ENCODE measurements at regions not wholly inside any gene's neighbourhood (a gene's known extent, or its start where the extent isn't known, plus 50 kb on each side); places are given as distances from the start of the nearest gene placed in this dataset.

DNA sequence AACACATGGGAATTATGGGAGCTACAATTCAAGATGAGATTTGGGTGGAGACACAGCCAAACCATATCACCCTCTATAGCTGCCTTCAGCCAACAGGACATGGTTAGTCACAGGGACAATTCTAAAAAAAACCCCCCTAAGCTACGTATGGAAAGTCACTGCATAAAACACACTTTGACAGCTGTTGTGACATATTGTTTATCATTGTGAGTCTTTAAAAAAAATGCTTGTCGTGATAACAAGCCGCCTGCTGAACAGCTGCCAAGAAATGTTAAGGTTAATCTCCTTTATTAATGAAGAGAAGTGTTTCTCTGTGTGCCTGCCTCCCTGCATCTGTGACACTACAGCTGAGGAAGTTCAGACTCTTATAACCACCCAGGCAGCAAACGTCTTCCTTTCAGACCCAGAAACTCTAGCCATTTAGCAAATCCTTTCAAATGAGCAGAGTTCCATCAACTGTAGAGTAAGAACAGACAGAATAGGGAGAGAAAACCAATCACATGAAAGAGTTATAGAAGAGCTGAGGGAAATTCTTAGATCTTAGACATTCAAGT, 1459.6 kb upstream of the TMEM132C start:
- no peak for DNase-seq

DNA sequence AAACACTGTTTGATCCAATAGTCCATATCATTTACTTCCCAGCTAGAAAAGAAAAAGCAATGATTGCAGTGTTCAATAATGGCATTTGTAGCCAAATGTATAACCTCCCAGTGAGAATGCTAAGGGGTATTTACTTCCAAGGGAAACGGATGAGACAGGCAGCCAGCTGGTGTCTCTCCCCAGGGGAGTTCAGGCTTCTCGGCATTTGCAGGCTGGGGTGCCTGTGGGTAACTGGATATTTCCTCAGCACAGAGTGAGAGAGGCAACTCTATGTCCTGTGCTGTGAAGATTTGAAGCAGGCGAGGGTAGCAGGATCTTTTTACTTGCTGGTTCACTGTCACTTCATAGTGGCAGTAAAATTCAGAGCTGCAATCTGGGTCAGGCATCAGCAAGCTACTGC, 1455.6 kb upstream of the TMEM132C start:
- no peak for DNase-seq

GRCh38 chr12:126819554-126819953, 1447.4 kb upstream of the TMEM132C start:
- DNase-seq = no peak

GRCh38 chr12:126830778-126831680, 1435.9 kb upstream of the TMEM132C start:
- no peak for DNase-seq

DNA sequence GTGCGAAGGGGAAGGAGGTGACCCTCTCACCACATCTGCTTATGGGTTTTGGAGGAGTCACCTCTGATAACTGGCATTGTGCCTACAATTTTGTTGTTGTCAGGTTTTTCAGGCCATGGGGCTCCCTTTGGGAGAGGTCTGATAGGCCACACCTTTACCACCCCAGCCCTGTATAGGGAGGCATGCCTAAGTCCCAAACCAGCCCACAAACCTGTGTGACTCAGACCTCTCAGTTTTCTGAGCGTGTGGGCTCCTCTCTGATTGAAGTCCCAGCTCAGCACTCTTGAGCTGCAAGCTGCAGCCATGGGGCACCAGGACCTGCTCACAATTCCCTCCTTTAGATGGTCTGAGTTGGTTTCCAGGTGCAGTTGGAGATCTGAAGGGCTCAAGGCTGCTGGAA, 1429.3 kb upstream of the TMEM132C start:
- no peak for DNase-seq

DNA sequence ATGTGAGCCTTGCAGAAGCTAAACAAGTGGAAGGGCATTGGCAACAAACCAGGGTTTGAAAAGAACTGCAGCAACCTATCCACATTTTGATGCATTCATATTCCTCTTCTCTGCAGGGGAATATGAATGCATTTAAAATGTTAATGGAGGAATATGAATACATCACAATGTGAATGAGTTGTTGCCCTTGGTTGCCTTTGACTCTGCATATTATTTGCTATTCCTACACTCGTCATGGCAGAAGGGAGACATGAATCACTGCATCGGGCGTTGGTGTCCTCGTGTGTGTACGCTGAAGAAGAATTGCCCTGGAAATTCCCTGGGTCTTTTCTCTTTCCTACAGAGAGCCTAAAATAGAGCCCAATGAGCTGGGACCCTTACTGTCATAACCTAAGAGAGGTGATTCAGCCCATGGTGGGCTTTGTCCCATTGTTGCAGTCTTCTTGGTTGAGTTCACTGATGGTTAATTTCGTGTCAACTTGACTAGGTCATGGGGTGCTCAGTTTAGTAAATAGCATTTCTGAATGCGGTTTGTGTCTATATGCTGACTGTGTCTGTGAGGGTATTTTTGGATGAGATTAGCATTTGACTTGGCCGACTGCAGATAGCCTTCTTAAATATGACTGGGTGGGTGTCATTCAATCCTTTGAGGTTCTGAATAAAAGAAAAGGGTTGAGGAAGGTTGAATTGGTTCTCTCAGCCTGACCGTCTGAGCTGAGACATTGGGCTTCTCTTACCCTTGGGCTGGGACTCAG, 1422.9 kb upstream of the TMEM132C start:
- DNase-seq = no peak

DNA sequence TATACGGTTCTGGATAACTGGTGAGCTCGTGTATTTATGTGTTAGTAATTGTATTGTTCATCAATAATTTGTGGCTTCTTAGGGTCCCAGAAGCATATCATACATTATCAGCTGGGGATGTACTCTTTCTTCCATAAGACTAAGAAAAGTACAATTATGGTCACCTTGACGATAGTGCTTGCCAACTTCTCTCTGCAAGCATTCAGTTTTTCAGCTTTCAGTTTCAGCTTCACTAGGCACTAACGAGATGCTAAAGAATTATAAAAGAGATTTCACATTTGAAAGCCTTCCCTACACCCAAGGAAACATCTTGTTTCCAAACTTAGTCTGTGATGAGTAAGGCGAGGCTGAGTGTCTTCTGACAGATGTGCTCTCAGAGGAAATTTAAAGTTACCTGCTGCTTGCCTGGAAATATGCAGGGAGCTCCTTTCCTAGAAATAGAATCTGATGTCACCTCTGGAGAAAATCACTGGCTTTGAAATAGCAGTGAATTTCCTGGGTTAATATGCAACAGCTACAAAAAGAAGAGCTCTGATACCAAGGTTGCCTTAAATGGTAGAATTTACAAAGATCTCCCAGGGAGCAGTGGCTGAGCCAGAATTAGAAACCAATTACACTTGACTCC, 1419.9 kb upstream of the TMEM132C start:
- no peak for DNase-seq

DNA sequence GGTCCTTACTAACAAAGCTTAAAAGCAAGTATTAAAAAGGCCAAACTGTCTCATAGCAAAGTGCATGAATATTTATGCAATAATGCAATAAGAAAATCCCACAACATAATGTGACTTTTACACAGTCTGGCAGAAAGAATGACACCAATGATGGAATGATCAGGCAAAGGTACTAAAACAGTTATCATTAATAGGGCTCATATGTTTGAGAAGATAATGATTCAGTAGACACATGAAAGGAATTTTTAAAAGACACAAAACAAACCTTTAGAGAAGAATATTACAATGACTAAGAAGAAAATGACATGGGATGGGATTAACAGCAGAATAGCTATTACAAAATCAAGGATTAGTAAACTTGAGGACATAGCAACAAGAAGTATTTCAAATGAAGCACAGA, 1411.2 kb upstream of the TMEM132C start:
- no peak for DNase-seq

DNA sequence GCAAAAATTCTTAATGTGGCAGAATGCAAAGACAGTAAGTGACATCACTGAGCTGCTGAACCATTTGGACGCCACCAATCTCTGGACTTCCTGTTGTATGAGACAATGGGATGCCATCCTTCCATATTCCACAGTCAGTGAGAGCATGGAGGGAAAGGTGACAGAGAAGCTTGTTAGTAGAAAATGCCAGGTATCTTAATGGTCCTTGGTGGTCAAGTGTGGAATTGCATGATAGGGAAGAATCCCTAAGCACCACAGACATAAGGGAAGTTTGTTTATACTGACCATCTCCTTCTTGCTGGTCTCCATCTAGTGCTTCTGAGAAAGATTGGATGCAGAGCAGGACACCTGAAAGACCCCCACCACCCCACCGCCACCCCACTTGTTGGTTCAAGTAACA, 1410.0 kb upstream of the TMEM132C start:
- DNase-seq = no peak

- no peak for DNase-seq
These were observed 1408.4 kb upstream of the TMEM132C start for GRCh38 chr12:126858560-126858959.

- no peak for DNase-seq
These were observed 1406.8 kb upstream of the TMEM132C start for GRCh38 chr12:126860210-126860609.

DNA sequence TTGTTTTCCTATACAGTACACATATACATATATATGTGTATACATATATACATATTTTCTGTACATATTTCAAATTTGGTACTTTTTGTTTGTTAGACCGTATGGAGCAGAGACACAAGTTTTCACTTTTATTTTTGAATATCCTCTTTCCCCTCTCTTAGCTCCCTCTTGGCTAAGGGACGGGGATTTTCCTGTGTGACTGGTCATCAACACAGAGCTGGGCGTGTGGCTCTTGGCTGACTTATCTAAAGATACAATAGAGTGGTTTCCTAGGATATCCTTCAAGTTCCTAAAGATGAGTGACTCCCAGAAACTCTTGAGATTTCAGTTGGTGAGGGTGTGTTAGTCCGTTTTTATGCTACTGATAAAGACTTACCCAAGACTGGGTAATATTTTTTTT, 1404.5 kb upstream of the TMEM132C start:
- DNase-seq = no peak

DNA sequence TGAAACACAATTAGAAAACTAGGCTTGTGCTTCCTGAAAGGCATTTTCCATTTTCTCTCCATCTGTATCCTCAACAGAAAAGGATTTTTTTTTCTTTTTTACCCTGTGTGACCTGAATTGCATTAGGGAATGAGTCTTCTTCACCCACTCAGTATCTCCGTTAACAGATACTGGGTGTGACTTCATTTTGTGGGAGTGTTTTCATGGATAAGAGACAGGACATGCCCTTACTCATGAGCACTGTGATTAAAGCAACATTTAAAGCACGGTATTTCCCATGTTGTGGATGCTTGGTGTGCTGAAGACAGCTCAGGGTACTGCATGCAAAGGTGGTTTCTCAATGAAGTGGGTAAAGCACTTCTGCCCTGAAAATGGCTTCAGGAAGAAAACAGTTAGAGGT, 1397.3 kb upstream of the TMEM132C start:
- DNase-seq = no peak

- no peak for DNase-seq
These were observed 1393.3 kb upstream of the TMEM132C start for GRCh38 chr12:126873701-126874100.

DNA sequence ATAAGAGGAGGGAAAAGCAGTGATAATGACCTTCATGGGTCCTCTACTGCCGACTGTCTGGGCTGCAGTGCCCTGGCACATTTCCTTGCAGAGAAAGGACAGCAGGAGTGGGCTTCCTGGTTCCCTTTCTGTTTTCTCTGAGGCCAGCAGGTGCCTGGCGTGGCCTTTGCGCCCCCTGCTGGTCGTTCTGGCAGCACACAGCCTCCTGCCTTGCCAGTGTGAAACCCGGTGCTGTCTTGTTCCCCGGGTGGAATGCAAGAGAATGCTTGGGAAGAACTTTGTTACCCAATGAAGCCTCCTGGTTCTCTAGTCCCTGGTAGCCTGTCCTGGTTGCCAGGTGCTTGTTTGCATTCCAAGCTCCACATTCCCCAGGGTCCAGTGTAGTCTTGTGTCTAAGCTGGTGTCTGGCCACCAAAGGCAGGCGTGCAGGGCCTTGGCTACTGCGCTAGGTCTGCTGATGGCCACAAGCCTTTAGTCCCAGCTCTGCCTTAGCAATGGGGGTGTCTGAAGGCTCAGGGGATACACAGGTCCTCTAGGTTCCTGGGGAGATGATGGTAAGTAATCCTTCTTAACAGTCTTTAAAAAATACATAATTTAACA, 1392.4 kb upstream of the TMEM132C start:
- peak; percentile 46 for DNase-seq

DNA sequence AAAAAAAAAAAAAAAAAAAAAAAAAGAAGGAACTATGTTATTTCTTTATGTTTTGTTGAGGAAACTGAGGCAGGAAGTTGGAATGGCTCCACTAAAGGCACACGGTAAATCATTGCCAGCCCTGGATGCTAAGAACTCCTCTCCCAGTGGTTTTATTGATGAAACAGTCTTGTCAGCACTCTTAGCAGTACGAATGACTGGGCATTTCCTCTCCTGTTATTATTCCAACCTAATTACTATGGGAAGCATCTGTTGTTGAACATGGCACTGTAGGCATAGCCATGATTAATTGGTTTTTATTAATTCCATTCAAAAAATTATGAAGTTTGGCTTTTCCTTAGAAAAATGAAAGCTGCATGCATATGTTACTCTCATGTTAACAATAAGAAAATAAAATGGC, 1387.1 kb upstream of the TMEM132C start:
- DNase-seq = no peak

GRCh38 chr12:126883697-126884096, 1383.3 kb upstream of the TMEM132C start:
- DNase-seq = no peak

DNA sequence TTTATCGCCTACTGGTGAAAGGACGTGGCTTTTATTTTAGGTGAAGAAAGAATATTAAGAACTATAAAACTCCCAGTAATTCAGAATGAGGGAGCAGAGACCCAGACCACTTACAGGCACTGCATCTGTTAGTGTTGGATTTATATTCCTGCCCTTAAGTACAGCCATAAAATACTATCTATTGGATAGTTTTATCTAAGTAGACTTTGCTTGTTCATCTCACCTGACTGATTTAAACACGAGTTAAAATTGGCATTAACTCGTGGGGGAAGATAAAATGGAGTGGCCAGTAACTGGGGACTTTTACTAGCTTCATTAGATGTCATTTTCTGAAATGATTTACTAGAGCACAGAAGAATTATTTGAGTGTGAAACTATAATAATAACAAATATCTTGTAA, 1377.5 kb upstream of the TMEM132C start:
- no peak for DNase-seq

- DNase-seq = no peak
These were observed 1376.9 kb upstream of the TMEM132C start for GRCh38 chr12:126890097-126890496.

DNA sequence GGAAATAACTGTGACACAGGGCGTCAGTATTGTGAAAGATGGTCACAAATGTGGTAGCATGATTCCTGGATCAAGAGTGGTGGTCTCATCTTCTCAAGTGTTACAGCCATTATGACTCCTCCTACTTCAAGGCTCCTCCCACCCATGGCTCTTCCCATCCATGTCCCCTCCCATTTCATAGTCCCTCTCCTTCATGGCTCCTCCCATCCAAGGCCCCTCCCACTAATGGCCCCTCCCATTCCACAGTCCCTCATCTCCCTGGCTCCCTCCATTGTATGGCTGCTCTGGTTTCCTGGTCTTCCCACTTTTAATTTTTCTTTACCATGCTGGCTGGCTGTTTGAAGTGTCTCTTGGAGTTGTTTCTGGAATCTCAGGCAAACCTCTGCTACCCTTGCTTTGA, 1375.2 kb upstream of the TMEM132C start:
- DNase-seq = no peak

DNA sequence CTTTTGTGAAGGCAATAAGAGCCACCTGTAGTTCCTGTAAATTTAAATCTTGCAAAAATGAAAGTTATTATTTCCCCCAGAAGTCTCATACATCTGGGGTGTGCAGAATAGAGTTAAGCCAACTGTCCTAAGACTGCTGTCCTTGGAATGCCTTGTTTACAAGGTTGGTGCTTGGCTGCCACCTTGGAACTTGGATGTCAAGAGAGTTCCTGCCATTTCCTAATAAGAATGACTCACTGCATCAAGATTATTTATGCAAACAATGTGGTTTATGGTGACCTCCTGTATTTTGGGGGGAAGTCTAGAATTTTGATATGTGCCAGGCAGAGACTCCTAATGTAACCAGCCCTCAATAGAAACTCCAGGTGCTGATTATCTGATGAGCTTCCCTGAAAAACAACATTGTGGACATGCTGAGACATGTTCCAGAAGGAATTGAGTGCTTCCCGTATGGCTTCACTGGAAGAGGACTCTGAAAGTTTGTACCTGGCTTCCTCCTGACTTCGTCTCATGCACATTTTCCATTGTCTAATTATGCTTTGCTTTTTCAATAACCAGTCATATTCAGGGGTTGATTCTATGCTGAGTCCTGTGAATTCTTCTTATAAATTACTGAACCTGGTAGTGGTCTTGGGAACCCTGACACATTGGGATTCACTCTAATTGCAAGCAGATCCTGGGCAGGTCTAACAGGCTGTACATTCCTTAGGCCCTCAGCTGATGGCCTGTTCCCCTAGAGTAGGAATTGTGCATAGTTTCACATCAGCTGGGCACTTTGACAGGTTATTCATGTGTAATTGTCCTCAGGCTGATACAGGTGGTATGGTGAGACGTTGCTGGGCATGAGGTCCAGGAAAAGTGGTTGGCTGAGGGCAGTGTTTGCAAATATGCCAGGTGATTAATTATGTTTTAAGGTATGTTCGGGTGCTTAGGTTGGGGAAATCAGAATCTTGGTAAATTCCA, 1370.7 kb upstream of the TMEM132C start:
- DNase-seq = no peak

- DNase-seq = no peak
These were observed 1369.9 kb upstream of the TMEM132C start for GRCh38 chr12:126897102-126897501.
